ENCODE measurements at regions not wholly inside any gene's neighbourhood (a gene's known extent, or its start where the extent isn't known, plus 50 kb on each side); places are given as distances from the start of the nearest gene placed in this dataset.

DNA sequence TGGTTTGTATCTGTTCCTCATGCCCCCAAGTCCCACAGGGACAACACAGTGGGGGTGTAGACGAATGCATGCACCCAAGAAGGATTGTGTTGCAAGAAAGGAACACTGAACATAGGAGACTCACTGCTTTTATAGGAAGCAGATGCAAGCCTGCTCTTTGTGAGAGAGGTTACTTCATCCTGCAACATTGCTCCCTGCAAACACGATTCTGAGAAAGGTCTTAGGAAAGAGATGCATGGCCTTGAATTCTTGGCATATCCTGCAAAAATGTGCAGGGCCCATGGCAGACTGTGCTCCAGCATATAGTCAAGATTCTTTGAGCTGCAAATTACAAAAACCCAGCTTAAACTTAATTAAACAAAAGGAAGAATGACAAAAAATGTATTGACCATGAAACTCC, 312.2 kb upstream of the MGAT5 start:
- TF ChIP-seq POLR2A (IDR thresholded peaks at IDR 0.05) = no peak
- TF ChIP-seq, protein P1, sequence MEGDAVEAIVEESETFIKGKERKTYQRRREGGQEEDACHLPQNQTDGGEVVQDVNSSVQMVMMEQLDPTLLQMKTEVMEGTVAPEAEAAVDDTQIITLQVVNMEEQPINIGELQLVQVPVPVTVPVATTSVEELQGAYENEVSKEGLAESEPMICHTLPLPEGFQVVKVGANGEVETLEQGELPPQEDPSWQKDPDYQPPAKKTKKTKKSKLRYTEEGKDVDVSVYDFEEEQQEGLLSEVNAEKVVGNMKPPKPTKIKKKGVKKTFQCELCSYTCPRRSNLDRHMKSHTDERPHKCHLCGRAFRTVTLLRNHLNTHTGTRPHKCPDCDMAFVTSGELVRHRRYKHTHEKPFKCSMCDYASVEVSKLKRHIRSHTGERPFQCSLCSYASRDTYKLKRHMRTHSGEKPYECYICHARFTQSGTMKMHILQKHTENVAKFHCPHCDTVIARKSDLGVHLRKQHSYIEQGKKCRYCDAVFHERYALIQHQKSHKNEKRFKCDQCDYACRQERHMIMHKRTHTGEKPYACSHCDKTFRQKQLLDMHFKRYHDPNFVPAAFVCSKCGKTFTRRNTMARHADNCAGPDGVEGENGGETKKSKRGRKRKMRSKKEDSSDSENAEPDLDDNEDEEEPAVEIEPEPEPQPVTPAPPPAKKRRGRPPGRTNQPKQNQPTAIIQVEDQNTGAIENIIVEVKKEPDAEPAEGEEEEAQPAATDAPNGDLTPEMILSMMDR (IDR thresholded peaks at IDR 0.05) = no peak
